Right lobe of liver (tissue), 6 donors: ENCODE measurements at regions not wholly inside any gene's neighbourhood (a gene's known extent, or its start where the extent isn't known, plus 50 kb on each side); places are given as distances from the start of the nearest gene placed in this dataset.

Experiments
- ATAC-seq, 4 donors: fragments of 200-7000 bp; cut with Tn5 transposase; one replicate each; pipeline ENCODE4 v1.9.1; 2020; ENCODE audit warnings: mild to moderate bottlenecking in 4 of 4, moderate library complexity in 4 of 4
- DNase-seq, 3 donors: peaks; one replicate each; pipeline ENCODE4 v3.0.0-alpha.2; 2020
- H3K27ac ChIP-seq, 3 donors: fragments of 200-600 bp; one replicate each; pipeline ENCODE4 v1.8.0; 2022
- H3K27me3 ChIP-seq, 2 donors: fragments of 200-600 bp; one replicate each; pipeline ENCODE4 v1.8.0; 2022
- H3K36me3 ChIP-seq, 4 donors: fragments of 200-600 bp; sonication (generic) in 1 of 4; one replicate each; pipeline versions ENCODE4 v1.5.1 to v1.8.0; 2017 to 2022; ENCODE audit warnings: control low read depth in 1 of 4
- H3K4me1 ChIP-seq, 4 donors: fragments of 200-600 bp; sonication (generic) in 1 of 4; one replicate each; pipeline versions ENCODE4 v1.5.1 to v1.8.0; 2017 to 2022; ENCODE audit warnings: control low read depth in 1 of 4
- H3K4me3 ChIP-seq, 3 donors: fragments of 200-600 bp; one replicate each; pipeline ENCODE4 v1.8.0; 2022
- H3K9me3 ChIP-seq, 4 donors: fragments of 200-600 bp; sonication (generic) in 1 of 4; one replicate each; pipeline versions ENCODE4 v1.5.1 to v1.8.0; 2017 to 2022; ENCODE audit warnings: control low read depth in 1 of 4
- POLR2A ChIP-seq: fragments of 450-650 bp; IDR thresholded peaks from one replicate; pipeline ENCODE4 v1.6.1; 2017; ENCODE audit warnings: antibody characterized with exemption, mild to moderate bottlenecking
- WGBS: methylation state at CpG from one replicate; pipeline ENCODE4 v1.1.6; 2018; ENCODE audit warnings: low coverage, low lambda C conversion rate; ENCODE audit not compliant: insufficient coverage; ENCODE audit errors: missing lambda C conversion rate; 5-methylcytosine and 5-hydroxymethylcytosine counted together
- intact Hi-C, 2 donors: fragments of 100-400 bp; cut with DNase I; formaldehyde crosslinking; loops; one replicate each; pipeline versions ENCODE4 v1.11.2 to v1.14.1; 2022
- TF ChIP-seq, protein P1 (sequence below), 4 donors: fragments of 200-600 bp in 3 of 4; fragments of 450-650 bp in 1 of 4; IDR thresholded peaks; one replicate each; pipeline versions ENCODE4 v1.5.1 to v1.8.0; 2016 to 2022; ENCODE audit warnings: antibody characterized with exemption in 4 of 4, mild to moderate bottlenecking in 2 of 4
- donor health status: DM: no; HTN: yes; CAD: no.
- donor health status: DM: no; HTN: no; CAD: no.
- donor health status: DM: no; HTN: no; CAD: no.
- donor health status: DM: no; HTN: yes; CAD: no.
- donor health status: DM: no; HTN: yes; CAD: no.

DNA sequence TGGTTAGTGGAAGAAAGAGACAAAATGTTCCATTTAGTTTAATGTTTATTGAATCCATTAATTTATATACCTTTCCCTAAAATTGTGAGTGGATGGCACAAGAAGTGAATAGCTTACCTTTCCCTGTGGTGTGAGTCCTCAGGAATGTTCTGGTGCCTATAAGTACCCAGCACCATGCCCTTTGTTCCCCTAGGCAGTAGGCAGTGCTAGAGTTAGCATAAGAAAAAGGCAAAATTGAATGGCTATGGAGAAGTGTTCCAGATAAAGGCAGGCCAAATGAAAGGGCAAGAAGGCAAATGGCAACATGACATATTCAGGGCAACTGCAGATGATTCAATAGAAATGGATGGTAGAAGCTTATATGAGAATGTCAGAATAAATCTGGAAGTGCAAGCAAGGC is 370.8 kb upstream of the PTGER4 start:
- no peaks in the 10 kb centered on the region for H3K27me3 ChIP-seq
- DNase-seq (no peak), ATAC-seq (no peak)
- no peaks in the 10 kb centered on the region for H3K9me3 ChIP-seq
- no peak for TF ChIP-seq POLR2A
- TF ChIP-seq, protein P1, sequence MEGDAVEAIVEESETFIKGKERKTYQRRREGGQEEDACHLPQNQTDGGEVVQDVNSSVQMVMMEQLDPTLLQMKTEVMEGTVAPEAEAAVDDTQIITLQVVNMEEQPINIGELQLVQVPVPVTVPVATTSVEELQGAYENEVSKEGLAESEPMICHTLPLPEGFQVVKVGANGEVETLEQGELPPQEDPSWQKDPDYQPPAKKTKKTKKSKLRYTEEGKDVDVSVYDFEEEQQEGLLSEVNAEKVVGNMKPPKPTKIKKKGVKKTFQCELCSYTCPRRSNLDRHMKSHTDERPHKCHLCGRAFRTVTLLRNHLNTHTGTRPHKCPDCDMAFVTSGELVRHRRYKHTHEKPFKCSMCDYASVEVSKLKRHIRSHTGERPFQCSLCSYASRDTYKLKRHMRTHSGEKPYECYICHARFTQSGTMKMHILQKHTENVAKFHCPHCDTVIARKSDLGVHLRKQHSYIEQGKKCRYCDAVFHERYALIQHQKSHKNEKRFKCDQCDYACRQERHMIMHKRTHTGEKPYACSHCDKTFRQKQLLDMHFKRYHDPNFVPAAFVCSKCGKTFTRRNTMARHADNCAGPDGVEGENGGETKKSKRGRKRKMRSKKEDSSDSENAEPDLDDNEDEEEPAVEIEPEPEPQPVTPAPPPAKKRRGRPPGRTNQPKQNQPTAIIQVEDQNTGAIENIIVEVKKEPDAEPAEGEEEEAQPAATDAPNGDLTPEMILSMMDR (IDR thresholded peaks at IDR 0.05) = no peak
- intact Hi-C loops = no loop called here
- H3K27ac ChIP-seq = no peak overlapping the region
- H3K4me3 ChIP-seq = no peak overlapping the region
- H3K4me1 ChIP-seq = no peaks in the 10 kb centered on the region
- H3K36me3 ChIP-seq = no peaks in the 10 kb centered on the region

DNA sequence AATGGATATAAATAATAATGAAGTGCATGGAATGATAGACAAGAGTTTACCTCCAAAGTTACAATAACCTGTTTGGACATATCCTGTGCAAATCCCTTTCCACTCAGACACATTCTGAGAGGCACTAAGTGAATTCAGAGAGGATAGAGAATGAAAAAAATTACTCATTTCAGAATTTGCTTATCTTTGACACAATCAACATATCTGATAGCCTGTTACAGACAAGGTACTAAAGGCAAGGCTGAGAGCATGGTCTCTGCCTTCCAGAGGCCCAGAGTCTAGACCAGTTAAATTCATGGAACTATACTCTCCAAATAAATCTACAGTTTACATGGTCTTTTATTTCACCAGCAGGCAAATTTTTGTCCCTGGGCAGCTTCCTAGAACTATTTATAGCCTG is 371.8 kb upstream of the PTGER4 start:
- Histone ChIP-seq H3K27me3 (no peaks in the 10 kb centered on the region), H3K9me3 (no peaks in the 10 kb centered on the region), H3K4me3 (no peak overlapping the region), H3K27ac (no peak overlapping the region), H3K4me1 (no peaks in the 10 kb centered on the region), H3K36me3 (no peaks in the 10 kb centered on the region)
- no peak for DNase-seq
- no peak for ATAC-seq
- intact Hi-C loops = no loop called here
- TF ChIP-seq, protein P1 (IDR thresholded peaks at IDR 0.05) = no peak
- no peak for TF ChIP-seq POLR2A

DNA sequence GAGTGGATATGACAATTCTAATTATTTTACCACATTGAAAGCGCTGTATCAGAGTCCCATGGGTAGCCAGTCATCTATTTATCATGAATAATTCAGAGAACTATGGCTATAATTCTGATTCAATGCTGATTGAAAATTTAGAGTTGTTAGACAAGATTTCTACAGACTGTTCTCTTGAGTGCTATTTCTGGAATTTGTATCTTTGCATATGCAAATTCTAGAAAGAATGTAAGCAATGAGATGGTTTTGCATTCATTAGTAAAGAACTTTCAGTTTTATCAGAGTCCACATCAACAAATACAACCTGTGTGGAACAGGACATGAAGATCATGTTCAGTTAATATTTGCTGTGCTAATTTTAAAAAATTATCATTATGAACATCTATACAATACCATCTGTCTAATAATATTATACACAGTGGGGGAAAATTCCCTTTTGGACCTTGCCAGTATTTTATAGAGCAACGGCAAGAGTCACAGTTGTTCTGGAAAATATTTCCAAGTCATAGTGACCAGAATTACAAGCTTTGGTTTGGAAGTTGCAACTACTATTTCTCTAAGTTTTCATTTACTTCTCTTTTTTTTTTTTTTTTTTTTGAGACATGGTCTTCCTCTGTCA is 372.7 kb upstream of the PTGER4 start:
- 70% methylated on average over 2 of the region's 2 CpGs for WGBS
- ATAC-seq = no peak

DNA sequence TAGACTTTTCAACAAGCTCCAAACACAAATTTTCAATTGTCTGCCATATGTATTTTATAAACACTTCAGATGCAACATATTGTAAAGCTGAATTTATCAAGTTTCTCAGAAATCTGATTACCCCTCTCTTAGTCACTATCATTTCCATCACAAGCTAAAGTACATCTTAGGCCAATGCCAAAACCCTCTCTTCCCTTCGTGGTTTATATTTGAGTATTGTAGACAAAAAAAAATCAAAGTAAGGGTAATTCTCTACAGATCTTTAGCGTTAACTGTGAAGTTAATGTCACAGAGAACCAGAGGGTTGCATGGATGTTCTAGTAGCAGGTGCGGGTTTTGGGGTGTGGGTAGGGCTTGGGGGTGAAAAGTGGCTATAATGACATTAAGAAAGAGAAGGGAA is 387.7 kb upstream of the PTGER4 start:
- TF ChIP-seq, protein P1 (IDR thresholded peaks at IDR 0.05) = no peak
- TF ChIP-seq POLR2A = no peak
- no peak for DNase-seq
- ATAC-seq = no peak
- Histone ChIP-seq H3K4me3 (no peak overlapping the region), H3K36me3 (no peaks in the 10 kb centered on the region), H3K27ac (no peak overlapping the region), H3K4me1 (no peaks in the 10 kb centered on the region), H3K27me3 (no peaks in the 10 kb centered on the region), H3K9me3 (no peaks in the 10 kb centered on the region)
- 62% methylated on average over 3 of the region's 3 CpGs for WGBS
- intact Hi-C loops = no loop called here

More for the DNA sequence above, 372.7 kb upstream of the PTGER4 start:
- H3K4me1 ChIP-seq = no peaks in the 10 kb centered on the region
- TF ChIP-seq, protein P1 (IDR thresholded peaks at IDR 0.05) = no peak
- no peak for TF ChIP-seq POLR2A
- intact Hi-C loops = no loop called here
- DNase-seq = no peak
- H3K9me3 ChIP-seq = no peaks in the 10 kb centered on the region
- no peaks in the 10 kb centered on the region for H3K36me3 ChIP-seq
- H3K4me3 ChIP-seq = no peak overlapping the region
- no peaks in the 10 kb centered on the region for H3K27me3 ChIP-seq
- no peak overlapping the region for H3K27ac ChIP-seq

DNA sequence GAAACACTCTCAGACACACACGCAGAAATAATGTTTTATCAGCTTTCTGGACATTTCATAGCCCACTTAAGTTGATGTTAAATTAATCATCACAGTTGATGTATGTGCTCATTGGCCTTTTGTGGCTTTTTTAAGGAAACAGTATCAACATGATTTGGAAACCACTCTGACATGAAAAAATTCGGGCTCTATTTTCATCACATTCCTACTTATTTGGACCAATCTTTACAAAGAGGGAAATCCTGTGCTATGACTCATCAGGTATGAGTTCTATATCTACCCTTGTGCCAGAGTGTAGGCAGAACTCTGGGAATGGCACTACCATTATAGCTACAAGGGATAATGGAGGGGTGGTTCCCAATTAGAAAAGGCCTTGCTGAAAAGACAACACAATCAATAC is 388.4 kb upstream of the PTGER4 start:
- H3K4me1 ChIP-seq = no peaks in the 10 kb centered on the region
- WGBS = 46% methylated on average over 2 of the region's 2 CpGs
- H3K27ac ChIP-seq = no peak overlapping the region
- no peak overlapping the region for H3K4me3 ChIP-seq
- DNase-seq = no peak
- TF ChIP-seq, protein P1 (IDR thresholded peaks at IDR 0.05) = no peak
- TF ChIP-seq POLR2A = no peak
- no peaks in the 10 kb centered on the region for H3K36me3 ChIP-seq
- ATAC-seq = no peak
- intact Hi-C loops = no loop called here
- H3K27me3 ChIP-seq = no peaks in the 10 kb centered on the region
- H3K9me3 ChIP-seq = no peaks in the 10 kb centered on the region
